ENCODE measurements at regions not wholly inside any gene's neighbourhood (a gene's known extent, or its start where the extent isn't known, plus 50 kb on each side); places are given as distances from the start of the nearest gene placed in this dataset.

- H3K4me3 Mint-ChIP-seq, result no peak overlapping the region
- H3K27ac Mint-ChIP-seq, result no peak overlapping the region
- H3K4me1 Mint-ChIP-seq, result peaks cover 12% of the 10 kb centered on the region
Observed at GRCh38 chr3:193960487-193961274, 175.3 kb upstream of the HES1 start.

More at GRCh38 chr3:193960487-193961274, 175.3 kb upstream of the HES1 start:
- TF ChIP-seq CTCF (conservative IDR thresholded peaks at IDR 0.05; ENCODE audit: low read depth in 2 of 2) (no peak), CREB1 (CRISPR knock-in tag; IDR thresholded peaks at IDR 0.05; ENCODE audit: low read depth) (no peak), STAT1 (IDR thresholded peaks at IDR 0.05; ENCODE audit: unreplicated experiment) (no peak), POLR2AphosphoS5 (IDR thresholded peaks at IDR 0.05; ENCODE audit: low read depth) (no peak), REST (IDR thresholded peaks at IDR 0.05; ENCODE audit: unreplicated experiment) (no peak), NANOG (IDR thresholded peaks at IDR 0.05; ENCODE audit: borderline replicate concordance) (no peak)
- Histone ChIP-seq H3F3A (replicated peaks; ENCODE audit: low read depth) (no peaks in the 10 kb centered on the region), H3K36me3 (ENCODE audit: insufficient read depth) (no peaks in the 10 kb centered on the region), H3K79me2 (replicated peaks; ENCODE audit: insufficient read depth) (no peaks in the 10 kb centered on the region), H3K4me1 (ENCODE audit: insufficient read depth) (no peaks in the 10 kb centered on the region), H3K4me3 (no peak overlapping the region), H4K20me1 (replicated peaks; ENCODE audit: insufficient read depth) (no peaks in the 10 kb centered on the region), H3K4me2 (no peak overlapping the region), H3K27me3 (ENCODE audit: insufficient read depth) (peaks cover 66% of the 10 kb centered on the region), H3K9me2 (ENCODE audit: insufficient read depth) (no peaks in the 10 kb centered on the region), H2AFZ (no peak overlapping the region), H3K27ac (ENCODE audit: low read depth) (no peak overlapping the region)
- Mint-ChIP-seq H3K9me3 (peaks cover 6% of the 10 kb centered on the region; the same call in 2 of the 3 replicates), H3K36me3 (ENCODE audit: low read depth) (peaks cover 7% of the 10 kb centered on the region; the same call in 1 of the 3 replicates), H3K27me3 (ENCODE audit: insufficient read depth, low read depth, poor library complexity) (peaks cover 24% of the 10 kb centered on the region)
- DNase-seq (ENCODE audit: low spot score) (no peak), ATAC-seq (no peak)
